Thoracic aorta (tissue), 2 donors: ENCODE measurements at regions not wholly inside any gene's neighbourhood (a gene's known extent, or its start where the extent isn't known, plus 50 kb on each side); places are given as distances from the start of the nearest gene placed in this dataset.

Experiments
- ATAC-seq: fragments of 150-250 bp; one replicate; pipeline ENCODE4 v1.8.0; 2017; ENCODE audit warnings: low read depth; ENCODE audit not compliant: insufficient number of reproducible peaks, low FRiP score
- DNase-seq: peaks from one replicate; pipeline ENCODE4 v3.0.0-alpha.2; 2020; ENCODE audit warnings: low spot score
- H3K27ac ChIP-seq, 2 donors: fragments of 200-600 bp; sonication (generic); 1 replicate in 1 of 2; 2 replicates in 1 of 2; pipeline ENCODE4 v1.5.1; 2016; ENCODE audit warnings: mild to moderate bottlenecking in 2 of 2, moderate library complexity in 2 of 2
- H3K27me3 ChIP-seq: fragments of 200-600 bp; sonication (generic); replicated peaks from 2 replicates; pipeline ENCODE4 v1.6.0; 2016; ENCODE audit warnings: mild to moderate bottlenecking; ENCODE audit not compliant: insufficient read depth
- H3K36me3 ChIP-seq: fragments of 200-600 bp; sonication (generic); one replicate; pipeline ENCODE4 v1.5.1; 2016
- H3K4me1 ChIP-seq, 2 donors: fragments of 200-600 bp; sonication (generic); 1 replicate in 1 of 2; 2 replicates in 1 of 2; pipeline versions ENCODE4 v1.5.1 to v1.6.0; 2016; ENCODE audit warnings: low read depth in 2 of 2, mild to moderate bottlenecking in 1 of 2; ENCODE audit not compliant: control insufficient read depth in 1 of 2
- H3K4me3 ChIP-seq: fragments of 200-600 bp; sonication (generic); 2 replicates; pipeline ENCODE4 v1.5.1; 2016; ENCODE audit warnings: mild to moderate bottlenecking
- H3K9me3 ChIP-seq: fragments of 200-600 bp; sonication (generic); 2 replicates; pipeline ENCODE4 v1.5.1; 2016
- CTCF ChIP-seq: fragments of 200-600 bp; sonication (generic); IDR thresholded peaks from one replicate; pipeline ENCODE4 v1.5.1; 2019; ENCODE audit warnings: antibody characterized with exemption

GRCh38 chr5:100421360-100421759, 113.8 kb upstream of the FAM174A start:
- no peak for TF ChIP-seq CTCF
- Histone ChIP-seq H3K4me1 (no peaks in the 10 kb centered on the region), H3K27ac (no peak overlapping the region), H3K9me3 (peaks cover 6% of the 10 kb centered on the region), H3K4me3 (no peak overlapping the region), H3K36me3 (no peaks in the 10 kb centered on the region), H3K27me3 (no peaks in the 10 kb centered on the region)
- ATAC-seq (no peak), DNase-seq (no peak)

- TF ChIP-seq CTCF = no peak
- Histone ChIP-seq H3K4me3 (no peak overlapping the region), H3K9me3 (no peaks in the 10 kb centered on the region), H3K27ac (no peak overlapping the region), H3K27me3 (no peaks in the 10 kb centered on the region), H3K4me1 (no peaks in the 10 kb centered on the region), H3K36me3 (no peaks in the 10 kb centered on the region)
- ATAC-seq = no peak
- DNase-seq = no peak
Observed at GRCh38 chr5:100418231-100418630, 116.9 kb upstream of the FAM174A start.

- H3K4me3 ChIP-seq = no peak overlapping the region
- no peaks in the 10 kb centered on the region for H3K4me1 ChIP-seq
- H3K27me3 ChIP-seq = no peaks in the 10 kb centered on the region
- ATAC-seq (no peak), DNase-seq (no peak)
- no peak overlapping the region for H3K27ac ChIP-seq
- no peaks in the 10 kb centered on the region for H3K9me3 ChIP-seq
- no peaks in the 10 kb centered on the region for H3K36me3 ChIP-seq
- TF ChIP-seq CTCF = no peak
Observed at GRCh38 chr5:100409660-100410151, 125.5 kb upstream of the FAM174A start.

GRCh38 chr5:100407053-100407452, 128.1 kb upstream of the FAM174A start:
- Histone ChIP-seq H3K36me3 (no peaks in the 10 kb centered on the region), H3K9me3 (no peaks in the 10 kb centered on the region), H3K4me1 (no peaks in the 10 kb centered on the region), H3K4me3 (no peak overlapping the region), H3K27me3 (no peaks in the 10 kb centered on the region), H3K27ac (no peak overlapping the region)
- ATAC-seq = no peak
- TF ChIP-seq CTCF = no peak
- no peak for DNase-seq

GRCh38 chr5:100406640-100407039, 128.5 kb upstream of the FAM174A start:
- ATAC-seq = no peak
- Histone ChIP-seq H3K27me3 (no peaks in the 10 kb centered on the region), H3K27ac (no peak overlapping the region), H3K9me3 (no peaks in the 10 kb centered on the region), H3K4me3 (no peak overlapping the region), H3K36me3 (no peaks in the 10 kb centered on the region), H3K4me1 (no peaks in the 10 kb centered on the region)
- no peak for TF ChIP-seq CTCF
- no peak for DNase-seq
